IPS-18a (cell line): ENCODE measurements at regions not wholly inside any gene's neighbourhood (a gene's known extent, or its start where the extent isn't known, plus 50 kb on each side); places are given as distances from the start of the nearest gene placed in this dataset.
"Not testable (repeated sequence)": the region's sequence is repeated elsewhere in the genome, so short reads cannot be mapped to it uniquely, and the experiment has no call there.

Experiments
- H3K27ac ChIP-seq: one replicate; pipeline ENCODE4 v1.5.1; 2013; ENCODE audit warnings: low read length
- H3K27me3 ChIP-seq: one replicate; pipeline ENCODE4 v1.6.1; 2013; ENCODE audit warnings: mild to moderate bottlenecking, low read length; ENCODE audit not compliant: control insufficient read depth, insufficient read depth
- H3K36me3 ChIP-seq: one replicate; pipeline ENCODE4 v1.6.1; 2013; ENCODE audit warnings: low read depth, low read length; ENCODE audit not compliant: control insufficient read depth
- H3K4me1 ChIP-seq: one replicate; pipeline ENCODE4 v1.6.1; 2013; ENCODE audit warnings: low read depth, low read length; ENCODE audit not compliant: control insufficient read depth
- H3K4me3 ChIP-seq: one replicate; pipeline ENCODE4 v1.5.1; 2013; ENCODE audit warnings: low read length
- H3K9ac ChIP-seq: one replicate; pipeline ENCODE4 v1.6.1; 2013; ENCODE audit warnings: mild to moderate bottlenecking, low read length, moderate library complexity
- H3K9me3 ChIP-seq: one replicate; pipeline ENCODE4 v1.6.1; 2013; ENCODE audit warnings: low read depth, low read length; ENCODE audit not compliant: control insufficient read depth

- not testable (repeated sequence) for H3K4me3 ChIP-seq, H3K4me1 ChIP-seq, H3K36me3 ChIP-seq, H3K27me3 ChIP-seq, H3K9ac ChIP-seq, H3K9me3 ChIP-seq, H3K27ac ChIP-seq
These were observed 940.6 kb upstream of the ACO1 start for GRCh38 chr9:31443630-31444457.

DNA sequence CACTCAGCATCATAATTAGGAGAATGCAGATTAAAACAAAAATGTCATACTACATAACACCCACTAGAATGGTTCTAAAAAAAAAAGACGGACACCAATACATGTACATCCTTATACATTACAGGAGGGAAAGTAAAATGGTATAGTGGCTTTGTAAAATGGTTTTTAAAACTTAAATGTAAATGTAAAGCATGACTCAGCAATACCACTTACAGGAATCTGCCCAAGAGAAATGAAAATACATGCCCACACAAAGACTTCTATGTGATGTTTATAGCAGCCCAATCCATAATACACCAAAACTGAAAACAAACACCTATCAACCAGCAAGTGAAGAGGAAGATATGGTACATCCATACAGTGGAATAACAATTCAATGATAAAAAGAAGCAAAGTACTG, 939.1 kb upstream of the ACO1 start:
- Histone ChIP-seq H3K27ac (no peak overlapping the region), H3K9me3 (no peaks in the 10 kb centered on the region), H3K9ac (no peak overlapping the region), H3K27me3 (no peaks in the 10 kb centered on the region), H3K4me3 (no peak overlapping the region), H3K4me1 (no peaks in the 10 kb centered on the region), H3K36me3 (no peaks in the 10 kb centered on the region)

DNA sequence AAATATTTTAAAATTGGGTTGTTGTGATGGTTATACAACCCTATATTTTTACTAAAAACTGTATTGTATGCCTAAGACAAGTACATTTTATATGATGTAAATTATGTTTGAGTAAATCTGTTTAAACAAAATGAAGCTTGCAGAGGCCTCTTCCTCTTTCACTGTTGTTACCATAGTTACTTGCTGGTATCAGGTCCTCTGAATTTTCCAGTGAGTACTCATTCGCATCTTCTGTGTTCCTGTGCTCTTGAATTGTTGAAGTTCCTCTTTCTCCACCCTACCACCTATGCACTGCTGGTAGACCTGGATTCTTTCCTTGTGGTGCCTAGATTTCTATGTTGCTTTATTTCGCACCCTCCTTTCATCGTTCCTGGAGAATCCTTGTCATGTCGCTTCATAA, 938.5 kb upstream of the ACO1 start:
- Histone ChIP-seq H3K4me3 (no peak overlapping the region), H3K27me3 (no peaks in the 10 kb centered on the region), H3K27ac (no peak overlapping the region), H3K36me3 (no peaks in the 10 kb centered on the region), H3K4me1 (no peaks in the 10 kb centered on the region), H3K9ac (no peak overlapping the region), H3K9me3 (no peaks in the 10 kb centered on the region)

GRCh38 chr9:31467075-31467474, 917.4 kb upstream of the ACO1 start:
- Histone ChIP-seq H3K27ac (no peak overlapping the region), H3K9me3 (peaks cover 4% of the 10 kb centered on the region), H3K36me3 (no peaks in the 10 kb centered on the region), H3K4me1 (no peaks in the 10 kb centered on the region), H3K9ac (no peak overlapping the region), H3K27me3 (no peaks in the 10 kb centered on the region), H3K4me3 (no peak overlapping the region)

DNA sequence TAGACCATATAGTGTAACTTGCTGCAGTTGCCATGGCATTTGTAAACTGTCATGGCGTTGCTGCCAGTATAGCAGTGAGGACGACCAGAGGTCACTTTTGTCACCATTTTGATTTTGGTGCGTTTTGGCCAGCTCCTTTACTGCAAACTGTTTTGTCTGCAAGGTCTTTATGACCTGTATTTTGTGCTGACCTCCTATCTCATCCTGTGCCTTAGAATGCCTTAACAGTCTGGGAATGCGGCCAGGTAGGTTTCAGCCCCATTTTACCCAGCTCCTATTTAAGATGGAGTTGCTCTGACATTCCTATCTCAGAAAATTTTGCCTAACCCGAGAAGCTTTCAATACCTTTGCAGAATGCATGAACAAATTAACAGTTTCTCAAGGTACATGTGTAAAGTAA, 914.4 kb upstream of the ACO1 start:
- no peak overlapping the region for H3K27ac ChIP-seq
- H3K4me3 ChIP-seq, result no peak overlapping the region
- no peak overlapping the region for H3K9ac ChIP-seq
- no peaks in the 10 kb centered on the region for H3K36me3 ChIP-seq
- no peaks in the 10 kb centered on the region for H3K27me3 ChIP-seq
- H3K9me3 ChIP-seq, result peaks cover 4% of the 10 kb centered on the region
- no peaks in the 10 kb centered on the region for H3K4me1 ChIP-seq

- Histone ChIP-seq H3K27me3 (no peaks in the 10 kb centered on the region), H3K4me1 (no peaks in the 10 kb centered on the region), H3K27ac (no peak overlapping the region), H3K9me3 (peaks cover 4% of the 10 kb centered on the region), H3K36me3 (no peaks in the 10 kb centered on the region), H3K4me3 (no peak overlapping the region), H3K9ac (no peak overlapping the region)
These were observed 913.4 kb upstream of the ACO1 start for GRCh38 chr9:31471010-31471409.

DNA sequence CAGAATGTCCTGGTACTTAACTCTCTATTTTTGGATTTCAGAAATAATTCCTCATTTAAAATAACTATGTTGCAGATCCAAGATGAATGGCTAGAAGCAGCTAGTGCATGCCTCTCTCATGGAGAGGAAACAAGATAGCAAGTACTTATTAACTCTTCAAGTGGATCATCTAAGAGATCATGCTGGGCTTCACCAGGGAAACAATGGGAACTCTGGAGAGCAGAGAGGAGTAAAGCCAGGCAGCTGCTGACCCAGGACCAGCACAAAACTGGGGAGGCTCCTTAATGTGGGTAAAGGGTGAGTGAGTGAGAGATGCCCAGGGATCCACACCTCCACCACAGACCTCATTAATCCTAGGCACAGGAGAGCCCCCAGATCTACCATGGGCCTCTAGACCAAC, 897.8 kb upstream of the ACO1 start:
- Histone ChIP-seq H3K27me3 (no peaks in the 10 kb centered on the region), H3K4me3 (no peak overlapping the region), H3K9ac (no peak overlapping the region), H3K27ac (no peak overlapping the region), H3K9me3 (no peaks in the 10 kb centered on the region), H3K36me3 (no peaks in the 10 kb centered on the region), H3K4me1 (no peaks in the 10 kb centered on the region)

GRCh38 chr9:31490551-31491106, 893.8 kb upstream of the ACO1 start:
- Histone ChIP-seq H3K4me3 (no peak overlapping the region), H3K27ac (no peak overlapping the region), H3K9me3 (no peaks in the 10 kb centered on the region), H3K4me1 (no peaks in the 10 kb centered on the region), H3K36me3 (no peaks in the 10 kb centered on the region), H3K9ac (no peak overlapping the region), H3K27me3 (no peaks in the 10 kb centered on the region)

DNA sequence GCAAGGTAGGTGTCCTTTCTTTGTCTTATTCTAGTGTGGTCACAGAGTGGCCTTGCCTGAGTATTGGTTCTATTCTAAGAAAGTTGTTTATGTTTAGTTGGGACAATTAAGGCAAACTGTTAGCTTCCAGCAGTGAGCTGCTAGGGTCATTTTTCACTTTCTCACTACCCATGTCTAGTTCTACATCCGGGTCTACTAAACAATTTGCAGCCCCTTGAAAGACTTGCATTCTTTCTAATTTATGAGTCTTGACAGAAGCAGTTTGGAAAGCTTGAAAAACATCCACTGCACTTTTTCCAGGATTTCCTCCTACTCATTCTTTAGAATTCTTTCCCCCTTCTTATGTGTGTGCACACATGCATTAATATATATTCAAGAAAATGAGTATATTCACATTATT, 892.2 kb upstream of the ACO1 start:
- Histone ChIP-seq H3K4me1 (no peaks in the 10 kb centered on the region), H3K4me3 (no peak overlapping the region), H3K27me3 (no peaks in the 10 kb centered on the region), H3K9me3 (peaks cover 5% of the 10 kb centered on the region), H3K9ac (no peak overlapping the region), H3K36me3 (no peaks in the 10 kb centered on the region), H3K27ac (no peak overlapping the region)

DNA sequence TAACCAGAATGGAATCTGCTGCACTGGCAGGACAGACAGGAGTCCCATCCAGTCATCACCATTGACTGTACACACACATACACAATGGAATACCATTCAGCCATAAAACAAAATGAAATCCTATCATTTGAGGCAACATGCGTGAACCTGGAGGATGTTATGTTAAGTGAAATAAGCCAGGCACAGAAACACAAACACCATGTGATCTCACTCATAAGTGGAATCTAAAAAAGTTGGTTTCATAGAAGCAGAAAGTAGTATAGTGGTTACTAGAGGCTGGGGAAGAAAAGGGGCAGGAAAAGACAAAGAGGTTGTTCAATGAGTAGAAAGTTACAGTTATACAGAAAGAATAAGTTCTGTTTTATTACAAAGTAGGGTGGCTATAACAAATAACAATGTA, 884.0 kb upstream of the ACO1 start:
- Histone ChIP-seq H3K9ac (no peak overlapping the region), H3K27me3 (no peaks in the 10 kb centered on the region), H3K4me1 (no peaks in the 10 kb centered on the region), H3K4me3 (no peak overlapping the region), H3K9me3 (peaks cover 5% of the 10 kb centered on the region), H3K27ac (no peak overlapping the region), H3K36me3 (no peaks in the 10 kb centered on the region)

DNA sequence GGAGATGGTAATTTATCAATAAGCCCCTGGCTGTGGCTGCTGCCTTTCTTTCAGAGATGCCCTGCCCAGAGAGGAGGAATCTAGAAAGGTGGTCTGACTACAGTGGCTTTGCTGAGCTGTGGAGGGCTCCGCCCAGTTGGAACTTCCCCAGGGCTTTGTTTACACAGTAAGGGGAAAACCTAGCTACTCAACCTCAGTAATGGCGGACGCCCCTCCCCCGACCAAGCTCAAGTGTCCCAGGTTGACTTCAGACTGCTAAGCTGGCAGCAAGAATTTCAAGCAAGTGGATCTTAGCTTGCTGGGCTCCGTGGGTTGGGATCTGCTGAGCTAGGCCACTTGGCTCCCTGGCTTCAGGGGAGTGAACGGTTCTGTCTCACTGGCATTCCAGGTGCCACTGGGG, 865.4 kb upstream of the ACO1 start:
- no peaks in the 10 kb centered on the region for H3K9me3 ChIP-seq
- H3K9ac ChIP-seq, result no peak overlapping the region
- H3K4me1 ChIP-seq, result no peaks in the 10 kb centered on the region
- no peak overlapping the region for H3K27ac ChIP-seq
- no peak overlapping the region for H3K4me3 ChIP-seq
- no peaks in the 10 kb centered on the region for H3K36me3 ChIP-seq
- H3K27me3 ChIP-seq, result no peaks in the 10 kb centered on the region

DNA sequence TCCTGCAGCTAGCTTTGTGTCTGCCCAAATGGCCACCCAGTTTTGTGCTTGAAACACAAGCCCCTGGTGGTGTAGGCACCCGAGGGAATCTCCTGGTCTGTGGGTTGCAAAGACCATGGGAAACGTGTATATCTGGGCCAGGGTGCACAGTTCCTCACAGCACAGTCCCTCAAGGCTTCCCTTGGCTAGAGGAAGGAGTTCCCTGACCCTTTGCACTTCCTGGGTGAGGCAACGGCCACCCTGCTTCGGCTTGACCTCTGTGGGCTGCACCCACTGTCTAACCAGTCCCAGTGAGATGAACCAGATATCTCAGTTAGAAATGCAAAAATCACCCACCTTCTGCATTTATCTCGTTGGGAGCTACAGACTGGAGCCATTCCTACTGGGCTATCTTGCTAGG, 865.0 kb upstream of the ACO1 start:
- no peak overlapping the region for H3K27ac ChIP-seq
- no peak overlapping the region for H3K4me3 ChIP-seq
- H3K9me3 ChIP-seq, result no peaks in the 10 kb centered on the region
- H3K9ac ChIP-seq, result no peak overlapping the region
- no peaks in the 10 kb centered on the region for H3K4me1 ChIP-seq
- H3K27me3 ChIP-seq, result no peaks in the 10 kb centered on the region
- no peaks in the 10 kb centered on the region for H3K36me3 ChIP-seq
